Neuron (in vitro differentiated cells): ENCODE measurements at regions not wholly inside any gene's neighbourhood (a gene's known extent, or its start where the extent isn't known, plus 50 kb on each side); places are given as distances from the start of the nearest gene placed in this dataset.
"Not testable (repeated sequence)": the region's sequence is repeated elsewhere in the genome, so short reads cannot be mapped to it uniquely, and the experiment has no call there.

Source experiments
- H2AFZ ChIP-seq: one replicate; pipeline ENCODE4 v1.6.1; 2013; ENCODE audit warnings: low read depth, mild to moderate bottlenecking, inconsistent platforms, low read length, moderate library complexity
- H3K27me3 ChIP-seq: one replicate; pipeline ENCODE4 v1.6.1; 2013; ENCODE audit warnings: low read length; ENCODE audit not compliant: insufficient read depth
- H3K36me3 ChIP-seq: one replicate; pipeline ENCODE4 v1.6.1; 2013; ENCODE audit warnings: low read length; ENCODE audit not compliant: insufficient read depth
- H3K4me1 ChIP-seq: one replicate; pipeline ENCODE4 v1.6.1; 2013; ENCODE audit warnings: low read length; ENCODE audit not compliant: insufficient read depth
- H3K4me3 ChIP-seq: 2 replicates; pipeline ENCODE4 v1.5.1; 2013; ENCODE audit warnings: mild to moderate bottlenecking, low read length, moderate library complexity
- H3K9me3 ChIP-seq: one replicate; pipeline ENCODE4 v1.6.1; 2013; ENCODE audit warnings: low read length

GRCh38 chr10:120019568-120019967 lies 127.0 kb downstream of the SEC23IP start:
- Histone ChIP-seq H2AFZ (no peak overlapping the region), H3K9me3 (no peaks in the 10 kb centered on the region), H3K4me3 (no peak overlapping the region)

GRCh38 chr10:120022357-120022756 lies 129.8 kb downstream of the SEC23IP start:
- Histone ChIP-seq H3K4me3 (no peak overlapping the region), H3K27me3 (no peaks in the 10 kb centered on the region), H3K36me3 (no peaks in the 10 kb centered on the region), H3K9me3 (no peaks in the 10 kb centered on the region), H2AFZ (no peak overlapping the region), H3K4me1 (no peaks in the 10 kb centered on the region)

More at GRCh38 chr10:120019568-120019967, 127.0 kb downstream of the SEC23IP start:
- H3K27me3 ChIP-seq, result no peaks in the 10 kb centered on the region
- H3K4me1 ChIP-seq, result no peaks in the 10 kb centered on the region
- no peaks in the 10 kb centered on the region for H3K36me3 ChIP-seq

- Histone ChIP-seq H3K9me3 (no peaks in the 10 kb centered on the region), H3K36me3 (no peaks in the 10 kb centered on the region), H3K27me3 (peaks cover 2% of the 10 kb centered on the region), H3K4me3 (no peak overlapping the region), H2AFZ (no peak overlapping the region), H3K4me1 (no peaks in the 10 kb centered on the region)
Measured at GRCh38 chr10:120034236-120034635, 141.7 kb downstream of the SEC23IP start.

- H3K4me1 ChIP-seq, result no peaks in the 10 kb centered on the region
- H3K36me3 ChIP-seq, result no peaks in the 10 kb centered on the region
- H3K4me3 ChIP-seq, result no peak overlapping the region
- no peak overlapping the region for H2AFZ ChIP-seq
- peaks cover 2% of the 10 kb centered on the region for H3K27me3 ChIP-seq
- no peaks in the 10 kb centered on the region for H3K9me3 ChIP-seq
Measured at GRCh38 chr10:120039046-120039445, 146.5 kb downstream of the SEC23IP start.

GRCh38 chr10:120039826-120040225 lies 147.3 kb downstream of the SEC23IP start:
- Histone ChIP-seq H3K27me3 (peaks cover 2% of the 10 kb centered on the region), H3K9me3 (no peaks in the 10 kb centered on the region), H3K4me1 (no peaks in the 10 kb centered on the region), H3K4me3 (no peak overlapping the region), H3K36me3 (no peaks in the 10 kb centered on the region), H2AFZ (no peak overlapping the region)

- no peaks in the 10 kb centered on the region for H3K4me1 ChIP-seq
- no peak overlapping the region for H2AFZ ChIP-seq
- H3K27me3 ChIP-seq, result peaks cover 2% of the 10 kb centered on the region
- H3K9me3 ChIP-seq, result no peaks in the 10 kb centered on the region
- H3K36me3 ChIP-seq, result no peaks in the 10 kb centered on the region
- no peak overlapping the region for H3K4me3 ChIP-seq
Measured at GRCh38 chr10:120041807-120042559, 149.5 kb downstream of the SEC23IP start.

- H3K36me3 ChIP-seq, result no peaks in the 10 kb centered on the region
- no peak overlapping the region for H3K4me3 ChIP-seq
- H3K9me3 ChIP-seq, result no peaks in the 10 kb centered on the region
Measured at GRCh38 chr10:120042705-120043104, 150.2 kb downstream of the SEC23IP start.

GRCh38 chr10:120047373-120047772 lies 154.8 kb downstream of the SEC23IP start:
- not testable (repeated sequence) for H3K4me1 ChIP-seq, H2AFZ ChIP-seq

More at GRCh38 chr10:120042705-120043104, 150.2 kb downstream of the SEC23IP start:
- H3K27me3 ChIP-seq, result peaks cover 2% of the 10 kb centered on the region
- no peaks in the 10 kb centered on the region for H3K4me1 ChIP-seq
- no peak overlapping the region for H2AFZ ChIP-seq

GRCh38 chr10:120047926-120048325 lies 155.4 kb downstream of the SEC23IP start:
- Histone ChIP-seq H3K9me3 (no peaks in the 10 kb centered on the region), H3K36me3 (no peaks in the 10 kb centered on the region), H3K4me3 (no peak overlapping the region), H2AFZ (no peak overlapping the region), H3K4me1 (no peaks in the 10 kb centered on the region), H3K27me3 (no peaks in the 10 kb centered on the region)

More at GRCh38 chr10:120047373-120047772, 154.8 kb downstream of the SEC23IP start:
- H3K4me3 ChIP-seq, H3K9me3 ChIP-seq, H3K27me3 ChIP-seq, H3K36me3 ChIP-seq: not testable (repeated sequence)

- H3K4me3 ChIP-seq, result no peak overlapping the region
- H3K9me3 ChIP-seq, result no peaks in the 10 kb centered on the region
- H2AFZ ChIP-seq, result no peak overlapping the region
- no peaks in the 10 kb centered on the region for H3K36me3 ChIP-seq
- no peaks in the 10 kb centered on the region for H3K27me3 ChIP-seq
- H3K4me1 ChIP-seq, result no peaks in the 10 kb centered on the region
Measured at GRCh38 chr10:120048391-120048790, 155.9 kb downstream of the SEC23IP start.

- no peak overlapping the region for H3K4me3 ChIP-seq
- no peak overlapping the region for H2AFZ ChIP-seq
- H3K4me1 ChIP-seq, result no peaks in the 10 kb centered on the region
- H3K27me3 ChIP-seq, result no peaks in the 10 kb centered on the region
- no peaks in the 10 kb centered on the region for H3K9me3 ChIP-seq
- no peaks in the 10 kb centered on the region for H3K36me3 ChIP-seq
Measured at GRCh38 chr10:120051671-120052070, 159.1 kb downstream of the SEC23IP start.

- H3K27me3 ChIP-seq, result no peaks in the 10 kb centered on the region
- H3K9me3 ChIP-seq, result no peaks in the 10 kb centered on the region
- no peaks in the 10 kb centered on the region for H3K4me1 ChIP-seq
- H3K4me3 ChIP-seq, result no peak overlapping the region
- no peaks in the 10 kb centered on the region for H3K36me3 ChIP-seq
- H2AFZ ChIP-seq, result no peak overlapping the region
Measured at GRCh38 chr10:120052964-120053702, 160.6 kb downstream of the SEC23IP start.

- not testable (repeated sequence) for H2AFZ ChIP-seq, H3K9me3 ChIP-seq
Measured at GRCh38 chr10:120059790-120060189, 167.3 kb downstream of the SEC23IP start.

More at GRCh38 chr10:120059790-120060189, 167.3 kb downstream of the SEC23IP start:
- not testable (repeated sequence) for H3K4me3 ChIP-seq, H3K36me3 ChIP-seq, H3K4me1 ChIP-seq, H3K27me3 ChIP-seq
